HG03521 (cell line): ENCODE measurements at regions not wholly inside any gene's neighbourhood (a gene's known extent, or its start where the extent isn't known, plus 50 kb on each side); places are given as distances from the start of the nearest gene placed in this dataset.
A peak's percentile ranks its signal among the peaks of the same experiment; 100 is the strongest.

ENCODE experiments used
- ATAC-seq: cut with Tn5 transposase; IDR thresholded peaks from one replicate; pipeline ENCODE4 v1.9.1; 2021; ENCODE audit warnings: mild to moderate bottlenecking, moderate library complexity; ENCODE audit not compliant: unreplicated experiment

GRCh38 chr1:72579629-72580028, 297.3 kb upstream of the NEGR1 start:
- ATAC-seq = no peak

GRCh38 chr1:72570815-72571214, 288.5 kb upstream of the NEGR1 start:
- ATAC-seq = no peak

GRCh38 chr1:72568113-72568512, 285.8 kb upstream of the NEGR1 start:
- ATAC-seq = peak; percentile 75

GRCh38 chr1:72567521-72567920, 285.2 kb upstream of the NEGR1 start:
- no peak for ATAC-seq

GRCh38 chr1:72564749-72565148, 282.4 kb upstream of the NEGR1 start:
- ATAC-seq = no peak

- no peak for ATAC-seq
Observed at GRCh38 chr1:72557446-72558049, 275.2 kb upstream of the NEGR1 start.

GRCh38 chr1:72547412-72547811, 265.1 kb upstream of the NEGR1 start:
- ATAC-seq = no peak

GRCh38 chr1:72540674-72541073, 258.3 kb upstream of the NEGR1 start:
- ATAC-seq = no peak

- no peak for ATAC-seq
Observed at GRCh38 chr1:72535470-72535869, 253.1 kb upstream of the NEGR1 start.

GRCh38 chr1:72530646-72531045, 248.3 kb upstream of the NEGR1 start:
- ATAC-seq = no peak

- no peak for ATAC-seq
Observed at GRCh38 chr1:72526926-72527325, 244.6 kb upstream of the NEGR1 start.

GRCh38 chr1:72524021-72524420, 241.7 kb upstream of the NEGR1 start:
- no peak for ATAC-seq

- no peak for ATAC-seq
Observed at GRCh38 chr1:72521659-72522058, 239.3 kb upstream of the NEGR1 start.

GRCh38 chr1:72516826-72517225, 234.5 kb upstream of the NEGR1 start:
- ATAC-seq = no peak

- no peak for ATAC-seq
Observed at GRCh38 chr1:72516264-72516663, 233.9 kb upstream of the NEGR1 start.

- no peak for ATAC-seq
Observed at GRCh38 chr1:72498371-72498770, 216.0 kb upstream of the NEGR1 start.

- ATAC-seq = no peak
Observed at GRCh38 chr1:72489801-72490200, 207.5 kb upstream of the NEGR1 start.

GRCh38 chr1:72485801-72486200, 203.5 kb upstream of the NEGR1 start:
- ATAC-seq = no peak

GRCh38 chr1:72483846-72484357, 201.6 kb upstream of the NEGR1 start:
- ATAC-seq = no peak

- no peak for ATAC-seq
Observed at GRCh38 chr1:72482736-72483413, 200.5 kb upstream of the NEGR1 start.

GRCh38 chr1:72481420-72481970, 199.2 kb upstream of the NEGR1 start:
- ATAC-seq = no peak

GRCh38 chr1:72466376-72466775, 184.0 kb upstream of the NEGR1 start:
- no peak for ATAC-seq
